Fibroblast of the aortic adventitia (primary cell): ENCODE measurements at regions not wholly inside any gene's neighbourhood (a gene's known extent, or its start where the extent isn't known, plus 50 kb on each side); places are given as distances from the start of the nearest gene placed in this dataset.

Experiments
- DNase-seq: peaks from one replicate; pipeline ENCODE4 v3.0.0-alpha.2; 2010; ENCODE audit warnings: low read depth
- H3K4me3 ChIP-seq: 2 replicates; pipeline ENCODE4 v1.5.1; 2011; ENCODE audit warnings: low read depth, mild to moderate bottlenecking, control low read depth, low read length, moderate library complexity
- CTCF ChIP-seq: IDR thresholded peaks from 2 replicates; pipeline ENCODE4 v1.5.1; 2011; ENCODE audit warnings: mild to moderate bottlenecking, low read length, control low read depth, inconsistent platforms; ENCODE audit not compliant: insufficient read depth

DNA sequence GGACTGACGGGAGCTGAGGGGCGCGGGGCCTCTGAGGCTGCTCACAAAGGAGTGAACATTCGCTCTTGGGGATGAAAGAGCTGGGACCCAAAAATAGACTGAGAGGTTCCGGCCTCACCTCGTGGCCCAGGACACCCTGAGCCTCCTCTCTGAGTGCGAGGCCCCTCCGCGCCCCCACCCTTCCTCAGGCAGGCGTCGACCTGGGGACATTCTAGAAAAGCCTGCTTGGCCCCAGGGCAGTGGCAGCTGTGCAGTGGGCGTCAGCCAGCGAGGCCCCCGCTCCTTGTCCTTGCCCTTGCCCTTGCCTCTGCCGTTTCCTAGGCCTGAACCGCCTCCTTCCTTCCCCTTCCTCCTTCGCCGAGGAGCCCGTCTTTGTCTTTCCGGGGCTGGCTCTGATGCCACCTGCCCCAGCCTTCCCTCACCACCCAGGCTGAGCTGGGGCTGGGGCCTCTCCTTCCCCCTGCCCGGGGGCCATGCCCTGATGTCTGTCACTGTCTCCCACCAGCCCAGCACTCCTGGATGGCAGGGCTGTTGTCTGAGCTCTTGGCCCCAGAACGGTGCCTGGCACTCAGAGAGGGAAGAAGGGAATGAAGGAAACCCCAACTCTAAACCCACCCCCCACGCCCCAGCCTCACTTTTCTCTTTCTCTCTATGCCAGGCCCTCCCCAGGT, 208.2 kb upstream of the RTL1 start:
- DNase-seq, result no peak
- no peak for TF ChIP-seq CTCF
- no peak overlapping the region for H3K4me3 ChIP-seq

GRCh38 chr14:101112351-101113107, 209.0 kb upstream of the RTL1 start:
- no peak for DNase-seq
- no peak for TF ChIP-seq CTCF
- no peak overlapping the region for H3K4me3 ChIP-seq

- no peak for TF ChIP-seq CTCF
- no peak overlapping the region for H3K4me3 ChIP-seq
- no peak for DNase-seq
Measured at GRCh38 chr14:101113108-101113612, 209.6 kb upstream of the RTL1 start.

GRCh38 chr14:101113835-101114725, 210.6 kb upstream of the RTL1 start:
- DNase-seq, result peak; percentile 9
- TF ChIP-seq CTCF, result no peak
- H3K4me3 ChIP-seq, result no peak overlapping the region

DNA sequence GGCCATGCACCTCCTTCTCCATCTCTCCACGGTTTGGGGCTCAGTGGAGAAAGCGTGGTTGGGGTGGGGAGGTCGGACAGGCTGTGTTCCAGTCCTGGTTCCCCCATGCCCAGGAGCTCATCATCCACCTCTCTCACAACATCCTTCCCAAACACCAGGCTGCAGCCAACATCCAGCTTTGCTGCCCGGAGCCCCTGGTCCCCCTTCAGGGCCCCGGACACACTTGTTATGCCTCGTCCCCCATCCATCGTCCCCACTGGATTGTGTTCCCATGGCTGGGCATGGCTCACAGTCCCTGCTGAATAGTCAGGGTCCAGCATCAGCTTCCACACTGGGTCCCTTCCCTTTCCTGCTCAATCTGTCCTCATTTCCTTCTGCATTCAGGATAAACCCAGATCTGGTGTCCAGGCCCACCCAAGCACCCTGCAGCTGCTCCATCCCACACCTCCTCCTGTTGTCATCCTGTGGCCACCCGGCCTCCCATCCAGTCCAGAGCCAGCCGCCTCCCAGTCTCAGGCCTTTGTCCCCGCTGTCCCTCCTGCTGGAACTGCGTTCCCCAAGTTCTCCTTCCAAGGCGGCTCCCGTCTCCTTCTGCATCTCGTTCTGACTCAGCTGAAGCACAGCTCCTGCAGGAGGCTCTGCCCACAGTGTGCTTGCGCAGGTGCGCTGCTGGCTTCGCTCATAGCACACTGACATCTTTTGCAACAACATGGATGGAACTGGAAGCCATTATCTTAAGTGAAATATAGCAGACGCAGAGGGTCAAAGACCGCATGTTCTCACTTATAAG, 211.4 kb upstream of the RTL1 start:
- no peak for DNase-seq
- no peak overlapping the region for H3K4me3 ChIP-seq
- TF ChIP-seq CTCF, result no peak

GRCh38 chr14:101115652-101116051, 212.1 kb upstream of the RTL1 start:
- no peak overlapping the region for H3K4me3 ChIP-seq
- DNase-seq, result no peak
- no peak for TF ChIP-seq CTCF
